HEK293 (cell line): ENCODE measurements at regions not wholly inside any gene's neighbourhood (a gene's known extent, or its start where the extent isn't known, plus 50 kb on each side); places are given as distances from the start of the nearest gene placed in this dataset.

Source experiments
- CTCF ChIA-PET: fragments of 350-600 bp; formaldehyde crosslinking; extraction: SDS; loops from one replicate; lab custom pipeline; 2021; ENCODE audit warnings: antibody characterized with exemption; lab: Yijun Ruan, JAX
- POLR2A ChIA-PET: fragments of 300-600 bp; formaldehyde crosslinking; extraction: SDS; loops from one replicate; lab custom pipeline; 2020; ENCODE audit warnings: antibody characterized with exemption, inconsistent platforms; lab: Yijun Ruan, JAX
- H3K27ac ChIP-seq: fragments of 200-500 bp; sonication (Bioruptor generic); 2 replicates; pipeline ENCODE4 v1.5.1; 2014; ENCODE audit warnings: low read depth, low read length, control low read depth, inconsistent platforms; ENCODE audit errors: extremely low read depth
- H3K36me3 ChIP-seq, 2 experiments: fragments of 200-500 bp in 1 of 2; sonication (Bioruptor generic) in 1 of 2; 1 replicate in 1 of 2; 2 replicates in 1 of 2; pipeline ENCODE4 v1.5.1; 2014 to 2017; ENCODE audit warnings: inconsistent platforms in 2 of 2, low read length in 2 of 2; ENCODE audit not compliant: control insufficient read depth in 2 of 2, insufficient read depth in 1 of 2
- H3K4me1 ChIP-seq: fragments of 200-500 bp; sonication (Bioruptor generic); 2 replicates; pipeline ENCODE4 v1.5.1; 2014; ENCODE audit warnings: mild to moderate bottlenecking, low read length, inconsistent platforms; ENCODE audit not compliant: control insufficient read depth, insufficient read depth
- H3K4me3 ChIP-seq: 2 replicates; pipeline ENCODE4 v1.5.1; 2011; ENCODE audit warnings: low read depth, mild to moderate bottlenecking, control low read depth, low read length, moderate library complexity
- H3K9me3 ChIP-seq: fragments of 200-500 bp; sonication (Bioruptor generic); 2 replicates; pipeline ENCODE4 v1.5.1; 2014; ENCODE audit warnings: low read depth, low read length, inconsistent platforms; ENCODE audit not compliant: control insufficient read depth, insufficient read depth
- MEIS1 ChIP-seq: sonication (generic); formaldehyde crosslinking; IDR thresholded peaks from 2 replicates; pipeline ENCODE4 v1.8.1; 2022; ENCODE audit warnings: missing genetic modification reagents, mild to moderate bottlenecking, borderline replicate concordance
- OSR2 ChIP-seq: fragments of 450-650 bp; formaldehyde crosslinking; IDR thresholded peaks from 2 replicates; pipeline ENCODE4 v1.5.1; 2016; ENCODE audit warnings: missing biosample characterization, missing genetic modification characterization
- PRDM1 ChIP-seq: fragments of 450-650 bp; formaldehyde crosslinking; IDR thresholded peaks from 2 replicates; pipeline ENCODE4; 2016; ENCODE audit warnings: missing biosample characterization, missing genetic modification characterization
- SCRT2 ChIP-seq: fragments of 450-650 bp; formaldehyde crosslinking; IDR thresholded peaks from 2 replicates; pipeline ENCODE4 v1.5.1; 2016; ENCODE audit warnings: missing biosample characterization, missing genetic modification characterization
- ZFP3 ChIP-seq: fragments of 450-650 bp; formaldehyde crosslinking; IDR thresholded peaks from 2 replicates; pipeline ENCODE4 v1.5.1; 2016; ENCODE audit warnings: low read depth, missing biosample characterization, missing genetic modification characterization
- ZFP41 ChIP-seq: fragments of 450-650 bp; formaldehyde crosslinking; IDR thresholded peaks from 2 replicates; pipeline ENCODE4 v1.5.1; 2016; ENCODE audit warnings: missing biosample characterization, missing genetic modification characterization, borderline replicate concordance
- ZNF132 ChIP-seq: fragments of 450-650 bp; formaldehyde crosslinking; IDR thresholded peaks from 2 replicates; pipeline ENCODE4 v1.5.1; 2017; ENCODE audit warnings: missing biosample characterization, missing genetic modification characterization, borderline replicate concordance
- ZNF146 ChIP-seq: fragments of 450-650 bp; formaldehyde crosslinking; IDR thresholded peaks from 2 replicates; pipeline ENCODE4 v1.5.1; 2016; ENCODE audit warnings: missing biosample characterization, missing genetic modification characterization
- ZNF211 ChIP-seq: fragments of 450-650 bp; formaldehyde crosslinking; IDR thresholded peaks from 2 replicates; pipeline ENCODE4 v1.5.1; 2016; ENCODE audit warnings: low read depth, missing biosample characterization, missing genetic modification characterization
- ZNF214 ChIP-seq: fragments of 450-650 bp; formaldehyde crosslinking; IDR thresholded peaks from 2 replicates; pipeline ENCODE4 v1.5.1; 2017; ENCODE audit warnings: missing biosample characterization, mild to moderate bottlenecking, missing genetic modification characterization, borderline replicate concordance
- ZNF239 ChIP-seq: fragments of 450-650 bp; formaldehyde crosslinking; IDR thresholded peaks from 2 replicates; pipeline ENCODE4 v1.5.1; 2016; ENCODE audit warnings: missing biosample characterization, missing genetic modification characterization
- ZNF266 ChIP-seq: fragments of 450-650 bp; formaldehyde crosslinking; IDR thresholded peaks from 2 replicates; pipeline ENCODE4 v1.5.1; 2016; ENCODE audit warnings: missing biosample characterization, missing genetic modification characterization, low read depth
- ZNF335 ChIP-seq: fragments of 450-650 bp; formaldehyde crosslinking; conservative IDR thresholded peaks from 2 replicates; pipeline ENCODE4 v1.5.1; 2016; ENCODE audit warnings: missing biosample characterization, missing genetic modification characterization
- ZNF37A ChIP-seq: fragments of 450-650 bp; IDR thresholded peaks from 2 replicates; pipeline ENCODE4 v1.5.1; 2018; ENCODE audit warnings: missing biosample characterization, missing genetic modification characterization
- ZNF433 ChIP-seq: fragments of 450-650 bp; formaldehyde crosslinking; IDR thresholded peaks from 2 replicates; pipeline ENCODE4 v1.5.1; 2016; ENCODE audit warnings: missing biosample characterization, missing genetic modification characterization, low read depth
- ZNF548 ChIP-seq: fragments of 450-650 bp; formaldehyde crosslinking; IDR thresholded peaks from 2 replicates; pipeline ENCODE4 v1.5.1; 2016; ENCODE audit warnings: missing biosample characterization, missing genetic modification characterization
- ZNF791 ChIP-seq: fragments of 450-650 bp; formaldehyde crosslinking; IDR thresholded peaks from 2 replicates; pipeline ENCODE4 v1.5.1; 2016; ENCODE audit warnings: missing biosample characterization, missing genetic modification characterization
- TF ChIP-seq, protein P1 (sequence below): fragments of 450-650 bp; formaldehyde crosslinking; IDR thresholded peaks from 2 replicates; pipeline ENCODE4 v1.5.1; 2016; ENCODE audit warnings: missing biosample characterization, missing genetic modification characterization, low read depth
- TF ChIP-seq, protein P2 (sequence below): fragments of 450-650 bp; formaldehyde crosslinking; IDR thresholded peaks from 2 replicates; pipeline ENCODE4 v1.5.1; 2017; ENCODE audit warnings: missing biosample characterization, missing genetic modification characterization
- TF ChIP-seq, protein P3 (sequence below): fragments of 450-650 bp; formaldehyde crosslinking; IDR thresholded peaks from 2 replicates; pipeline ENCODE4 v1.5.1; 2016; ENCODE audit warnings: missing biosample characterization, missing genetic modification characterization, borderline replicate concordance

DNA sequence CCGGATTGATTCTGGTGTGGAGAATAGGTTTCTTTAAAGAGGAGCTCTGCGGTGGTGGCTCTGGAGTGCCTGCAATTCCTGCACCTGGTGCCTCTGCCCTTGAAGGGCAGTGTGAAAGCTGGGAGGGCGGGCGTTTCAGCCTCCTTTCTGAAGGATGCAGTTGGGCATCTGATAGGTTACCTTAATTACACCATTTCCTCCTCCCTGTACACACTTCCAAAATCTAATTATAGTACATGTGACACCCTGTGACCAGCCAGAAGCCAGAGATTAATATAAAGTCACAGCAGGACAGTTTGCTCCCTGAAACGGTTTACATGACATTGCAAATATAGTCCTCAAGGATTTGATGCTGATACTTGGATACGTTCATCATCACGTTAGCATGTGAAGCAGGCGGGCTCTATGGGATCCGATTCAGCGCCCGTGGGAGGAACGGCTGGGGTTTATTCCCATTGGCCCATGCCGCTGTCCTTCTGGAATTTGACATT lies 548.2 kb downstream of the QKI start:
- Histone ChIP-seq H3K27ac (no peak overlapping the region), H3K9me3 (no peaks in the 10 kb centered on the region), H3K36me3 (no peaks in the 10 kb centered on the region), H3K4me3 (no peak overlapping the region), H3K4me1 (peaks cover 14% of the 10 kb centered on the region)
- no peak for TF ChIP-seq ZNF214
- TF ChIP-seq, protein P1, sequence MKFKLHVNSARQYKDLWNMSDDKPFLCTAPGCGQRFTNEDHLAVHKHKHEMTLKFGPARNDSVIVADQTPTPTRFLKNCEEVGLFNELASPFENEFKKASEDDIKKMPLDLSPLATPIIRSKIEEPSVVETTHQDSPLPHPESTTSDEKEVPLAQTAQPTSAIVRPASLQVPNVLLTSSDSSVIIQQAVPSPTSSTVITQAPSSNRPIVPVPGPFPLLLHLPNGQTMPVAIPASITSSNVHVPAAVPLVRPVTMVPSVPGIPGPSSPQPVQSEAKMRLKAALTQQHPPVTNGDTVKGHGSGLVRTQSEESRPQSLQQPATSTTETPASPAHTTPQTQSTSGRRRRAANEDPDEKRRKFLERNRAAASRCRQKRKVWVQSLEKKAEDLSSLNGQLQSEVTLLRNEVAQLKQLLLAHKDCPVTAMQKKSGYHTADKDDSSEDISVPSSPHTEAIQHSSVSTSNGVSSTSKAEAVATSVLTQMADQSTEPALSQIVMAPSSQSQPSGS (tag by site-specific recombination): no peak
- TF ChIP-seq, protein P2, sequence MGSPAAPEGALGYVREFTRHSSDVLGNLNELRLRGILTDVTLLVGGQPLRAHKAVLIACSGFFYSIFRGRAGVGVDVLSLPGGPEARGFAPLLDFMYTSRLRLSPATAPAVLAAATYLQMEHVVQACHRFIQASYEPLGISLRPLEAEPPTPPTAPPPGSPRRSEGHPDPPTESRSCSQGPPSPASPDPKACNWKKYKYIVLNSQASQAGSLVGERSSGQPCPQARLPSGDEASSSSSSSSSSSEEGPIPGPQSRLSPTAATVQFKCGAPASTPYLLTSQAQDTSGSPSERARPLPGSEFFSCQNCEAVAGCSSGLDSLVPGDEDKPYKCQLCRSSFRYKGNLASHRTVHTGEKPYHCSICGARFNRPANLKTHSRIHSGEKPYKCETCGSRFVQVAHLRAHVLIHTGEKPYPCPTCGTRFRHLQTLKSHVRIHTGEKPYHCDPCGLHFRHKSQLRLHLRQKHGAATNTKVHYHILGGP (tag by site-specific recombination): no peak
- TF ChIP-seq ZNF266 (tag by site-specific recombination): no peak
- no peak for TF ChIP-seq ZNF211
- TF ChIP-seq OSR2 (tag by site-specific recombination): no peak
- no peak for TF ChIP-seq PRDM1
- TF ChIP-seq, protein P3, sequence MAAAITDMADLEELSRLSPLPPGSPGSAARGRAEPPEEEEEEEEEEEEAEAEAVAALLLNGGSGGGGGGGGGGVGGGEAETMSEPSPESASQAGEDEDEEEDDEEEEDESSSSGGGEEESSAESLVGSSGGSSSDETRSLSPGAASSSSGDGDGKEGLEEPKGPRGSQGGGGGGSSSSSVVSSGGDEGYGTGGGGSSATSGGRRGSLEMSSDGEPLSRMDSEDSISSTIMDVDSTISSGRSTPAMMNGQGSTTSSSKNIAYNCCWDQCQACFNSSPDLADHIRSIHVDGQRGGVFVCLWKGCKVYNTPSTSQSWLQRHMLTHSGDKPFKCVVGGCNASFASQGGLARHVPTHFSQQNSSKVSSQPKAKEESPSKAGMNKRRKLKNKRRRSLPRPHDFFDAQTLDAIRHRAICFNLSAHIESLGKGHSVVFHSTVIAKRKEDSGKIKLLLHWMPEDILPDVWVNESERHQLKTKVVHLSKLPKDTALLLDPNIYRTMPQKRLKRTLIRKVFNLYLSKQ (tag by site-specific recombination): no peak
- TF ChIP-seq MEIS1 (CRISPR knock-in tag): no peak
- no peak for TF ChIP-seq ZNF433 (tag by site-specific recombination)
- no peak for TF ChIP-seq ZNF132 (tag by site-specific recombination)
- TF ChIP-seq ZFP3 (tag by site-specific recombination): no peak
- POLR2A ChIA-PET: no interaction called here
- CTCF ChIA-PET: no interaction called here

DNA sequence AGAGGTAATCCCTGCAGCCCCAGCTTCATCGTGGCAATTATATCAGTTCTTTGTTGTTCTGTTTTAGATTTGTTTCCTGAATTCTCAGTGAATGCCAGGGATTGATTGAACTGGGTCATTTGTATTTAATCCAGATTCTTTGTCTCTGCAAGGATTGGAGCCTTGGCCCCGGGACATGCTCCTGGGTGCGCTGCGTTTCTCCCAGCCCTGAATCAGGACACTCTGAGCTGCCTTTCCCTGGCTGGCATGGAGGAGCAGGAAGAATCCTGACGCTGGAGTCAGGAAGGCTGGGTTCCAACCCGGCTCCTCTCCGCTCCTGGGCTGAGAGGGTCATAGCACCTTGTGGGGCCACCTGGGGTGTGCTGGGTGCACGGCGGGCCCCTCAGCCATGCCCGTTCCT lies 545.6 kb downstream of the QKI start:
- ChIA-PET CTCF (interaction anchor here (0.6 to 1.1 kb wide), 3 partner anchors 147 to 790 kb away, joined by 3 to 5 read pairs (median 3); no protein-coding TSS in a partner anchor), POLR2A (interaction anchor here (1.1 kb wide), 1 partner anchor 541 kb away, joined by 3 read pairs; no protein-coding TSS in a partner anchor)
- no peak for TF ChIP-seq ZNF548 (tag by site-specific recombination)
- no peak for TF ChIP-seq SCRT2
- TF ChIP-seq ZNF37A (tag by site-specific recombination): no peak
- no peak for TF ChIP-seq ZNF791 (tag by site-specific recombination)
- no peak for TF ChIP-seq ZNF146 (tag by site-specific recombination)
- no peak for TF ChIP-seq ZFP41
- no peak overlapping the region for H3K4me3 ChIP-seq
- no peak overlapping the region for H3K27ac ChIP-seq
- H3K36me3 ChIP-seq: no peaks in the 10 kb centered on the region
- no peaks in the 10 kb centered on the region; the same call in 1 of the 2 replicates for H3K4me1 ChIP-seq
- H3K9me3 ChIP-seq: no peaks in the 10 kb centered on the region

DNA sequence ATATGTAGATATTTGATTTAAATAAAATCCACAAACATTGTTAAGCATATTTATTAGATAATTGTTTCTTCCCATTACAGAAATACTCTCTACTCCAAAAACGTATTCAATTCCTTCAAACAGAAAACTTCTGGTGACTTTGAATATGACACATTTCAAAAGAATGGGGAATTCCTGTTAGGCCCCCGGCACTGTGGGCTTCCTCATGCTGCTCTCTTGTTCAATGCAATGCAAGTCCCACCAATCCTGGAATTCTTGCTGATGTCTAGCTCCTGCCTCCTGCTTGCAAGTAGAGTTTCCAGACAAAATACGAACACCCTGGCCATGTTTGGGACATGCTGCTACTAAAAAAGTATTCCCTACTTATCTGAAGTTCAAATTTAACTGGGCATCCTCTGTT lies 544.1 kb downstream of the QKI start:
- no peaks in the 10 kb centered on the region for H3K9me3 ChIP-seq
- POLR2A ChIA-PET: no interaction called here
- H3K4me3 ChIP-seq: no peak overlapping the region
- H3K36me3 ChIP-seq: no peaks in the 10 kb centered on the region
- TF ChIP-seq ZNF335 (tag by site-specific recombination) (no peak), ZNF239 (no peak)
- no peaks in the 10 kb centered on the region for H3K4me1 ChIP-seq
- H3K27ac ChIP-seq: no peak overlapping the region
- CTCF ChIA-PET: interaction anchor here (0.6 to 1.4 kb wide), 3 partner anchors 15 to 532 kb away, joined by 3 to 9 read pairs (median 3); no protein-coding TSS in a partner anchor
